Activated CD4-positive, alpha-beta memory T cell treated with anti-CD3 and anti-CD28 coated beads, Interleukin-2, amount 10 ng/mL, durations not matched to agents 7 days and 5 days (primary cell): ENCODE measurements at regions not wholly inside any gene's neighbourhood (a gene's known extent, or its start where the extent isn't known, plus 50 kb on each side); places are given as distances from the start of the nearest gene placed in this dataset.

Experiments
- CTCF ChIA-PET: fragments of 350-600 bp; sonication (Branson Sonifier 250); formaldehyde crosslinking; loops from one replicate; lab custom pipeline; 2021; ENCODE audit warnings: antibody characterized with exemption, inconsistent platforms; lab: Charles Lee
- POLR2A ChIA-PET: fragments of 350-600 bp; sonication (Branson Sonifier 250); formaldehyde crosslinking; loops from one replicate; lab custom pipeline; 2021; ENCODE audit warnings: antibody characterized with exemption; lab: Charles Lee
- DNase-seq: peaks from one replicate; pipeline ENCODE4 v3.0.0-alpha.2; 2020
- H3K27ac Mint-ChIP-seq: one replicate; pipeline ENCODE4 v1.8.0; 2021; ENCODE audit warnings: mild to moderate bottlenecking, mixed read lengths
- H3K27me3 Mint-ChIP-seq: one replicate; pipeline ENCODE4 v1.8.0; 2021; ENCODE audit warnings: mixed read lengths
- H3K36me3 Mint-ChIP-seq: one replicate; pipeline ENCODE4 v1.8.0; 2021; ENCODE audit warnings: low read depth, mixed read lengths
- H3K4me1 Mint-ChIP-seq: one replicate; pipeline ENCODE4 v1.8.0; 2021; ENCODE audit warnings: mixed read lengths
- H3K4me3 Mint-ChIP-seq: one replicate; pipeline ENCODE4 v1.8.0; 2021; ENCODE audit warnings: mild to moderate bottlenecking, mixed read lengths
- H3K9me3 Mint-ChIP-seq: one replicate; pipeline ENCODE4 v1.8.0; 2021; ENCODE audit warnings: mixed read lengths

- POLR2A ChIA-PET, result no interaction called here
- DNase-seq, result no peak
- H3K27ac Mint-ChIP-seq, result no peak overlapping the region
These were observed 345.6 kb upstream of the THBS1 start for GRCh38 chr15:39235084-39235795.

GRCh38 chr15:39236375-39236774 is 344.5 kb upstream of the THBS1 start:
- DNase-seq, result no peak
- POLR2A ChIA-PET, result no interaction called here
- H3K27me3 Mint-ChIP-seq, result peaks cover 11% of the 10 kb centered on the region
- no peak overlapping the region for H3K4me3 Mint-ChIP-seq
- no peak overlapping the region for H3K27ac Mint-ChIP-seq
- CTCF ChIA-PET, result no interaction called here
- H3K36me3 Mint-ChIP-seq, result no peaks in the 10 kb centered on the region
- H3K9me3 Mint-ChIP-seq, result no peaks in the 10 kb centered on the region
- H3K4me1 Mint-ChIP-seq, result no peaks in the 10 kb centered on the region

More at GRCh38 chr15:39235084-39235795, 345.6 kb upstream of the THBS1 start:
- Mint-ChIP-seq H3K4me3 (no peak overlapping the region), H3K4me1 (no peaks in the 10 kb centered on the region), H3K27me3 (peaks cover 11% of the 10 kb centered on the region), H3K36me3 (no peaks in the 10 kb centered on the region), H3K9me3 (no peaks in the 10 kb centered on the region)
- CTCF ChIA-PET, result no interaction called here

- ChIA-PET POLR2A (no interaction called here), CTCF (no interaction called here)
- DNase-seq, result no peak
- peaks cover 11% of the 10 kb centered on the region for H3K27me3 Mint-ChIP-seq
- H3K27ac Mint-ChIP-seq, result no peak overlapping the region
- H3K36me3 Mint-ChIP-seq, result no peaks in the 10 kb centered on the region
- no peaks in the 10 kb centered on the region for H3K4me1 Mint-ChIP-seq
- no peaks in the 10 kb centered on the region for H3K9me3 Mint-ChIP-seq
- H3K4me3 Mint-ChIP-seq, result no peak overlapping the region
These were observed 342.4 kb upstream of the THBS1 start for GRCh38 chr15:39238443-39238842.

- POLR2A ChIA-PET, result no interaction called here
- H3K27ac Mint-ChIP-seq, result no peak overlapping the region
- CTCF ChIA-PET, result no interaction called here
These were observed 341.3 kb upstream of the THBS1 start for GRCh38 chr15:39239562-39239961.

GRCh38 chr15:39242345-39242744 is 338.5 kb upstream of the THBS1 start:
- no peaks in the 10 kb centered on the region for H3K4me1 Mint-ChIP-seq
- no peaks in the 10 kb centered on the region for H3K36me3 Mint-ChIP-seq
- DNase-seq, result no peak
- H3K27ac Mint-ChIP-seq, result no peak overlapping the region
- POLR2A ChIA-PET, result no interaction called here
- H3K27me3 Mint-ChIP-seq, result peaks cover 14% of the 10 kb centered on the region
- H3K4me3 Mint-ChIP-seq, result no peak overlapping the region
- CTCF ChIA-PET, result no interaction called here
- no peaks in the 10 kb centered on the region for H3K9me3 Mint-ChIP-seq

More at GRCh38 chr15:39239562-39239961, 341.3 kb upstream of the THBS1 start:
- H3K9me3 Mint-ChIP-seq, result no peaks in the 10 kb centered on the region
- H3K4me3 Mint-ChIP-seq, result no peak overlapping the region
- H3K36me3 Mint-ChIP-seq, result no peaks in the 10 kb centered on the region
- H3K27me3 Mint-ChIP-seq, result peaks cover 10% of the 10 kb centered on the region
- H3K4me1 Mint-ChIP-seq, result no peaks in the 10 kb centered on the region
- DNase-seq, result no peak

- no peak overlapping the region for H3K27ac Mint-ChIP-seq
- DNase-seq, result no peak
- CTCF ChIA-PET, result no interaction called here
- POLR2A ChIA-PET, result no interaction called here
- H3K9me3 Mint-ChIP-seq, result no peaks in the 10 kb centered on the region
- no peak overlapping the region for H3K4me3 Mint-ChIP-seq
- H3K36me3 Mint-ChIP-seq, result no peaks in the 10 kb centered on the region
- no peaks in the 10 kb centered on the region for H3K4me1 Mint-ChIP-seq
- peaks cover 14% of the 10 kb centered on the region for H3K27me3 Mint-ChIP-seq
These were observed 337.5 kb upstream of the THBS1 start for GRCh38 chr15:39243396-39243795.

- Mint-ChIP-seq H3K4me3 (no peak overlapping the region), H3K27ac (no peak overlapping the region), H3K36me3 (no peaks in the 10 kb centered on the region), H3K4me1 (no peaks in the 10 kb centered on the region), H3K27me3 (peaks cover 12% of the 10 kb centered on the region), H3K9me3 (no peaks in the 10 kb centered on the region)
- CTCF ChIA-PET, result no interaction called here
- POLR2A ChIA-PET, result no interaction called here
- DNase-seq, result no peak
These were observed 336.1 kb upstream of the THBS1 start for GRCh38 chr15:39244776-39245175.

- Mint-ChIP-seq H3K4me3 (no peak overlapping the region), H3K4me1 (peaks cover 3% of the 10 kb centered on the region), H3K27me3 (peaks cover 9% of the 10 kb centered on the region), H3K36me3 (no peaks in the 10 kb centered on the region), H3K9me3 (no peaks in the 10 kb centered on the region), H3K27ac (no peak overlapping the region)
- POLR2A ChIA-PET, result no interaction called here
- no peak for DNase-seq
- CTCF ChIA-PET, result no interaction called here
These were observed 334.4 kb upstream of the THBS1 start for GRCh38 chr15:39246523-39246922.

GRCh38 chr15:39247574-39247973 is 333.3 kb upstream of the THBS1 start:
- peaks cover 9% of the 10 kb centered on the region for H3K27me3 Mint-ChIP-seq

GRCh38 chr15:39248204-39248603 is 332.7 kb upstream of the THBS1 start:
- H3K27ac Mint-ChIP-seq, result no peak overlapping the region
- DNase-seq, result no peak
- H3K36me3 Mint-ChIP-seq, result no peaks in the 10 kb centered on the region
- CTCF ChIA-PET, result no interaction called here
- peaks cover 3% of the 10 kb centered on the region for H3K4me1 Mint-ChIP-seq
- H3K27me3 Mint-ChIP-seq, result peaks cover 9% of the 10 kb centered on the region
- POLR2A ChIA-PET, result no interaction called here
- H3K4me3 Mint-ChIP-seq, result no peak overlapping the region
- H3K9me3 Mint-ChIP-seq, result no peaks in the 10 kb centered on the region

More at GRCh38 chr15:39247574-39247973, 333.3 kb upstream of the THBS1 start:
- CTCF ChIA-PET, result no interaction called here
- no peak for DNase-seq
- peaks cover 3% of the 10 kb centered on the region for H3K4me1 Mint-ChIP-seq
- H3K9me3 Mint-ChIP-seq, result no peaks in the 10 kb centered on the region
- no peaks in the 10 kb centered on the region for H3K36me3 Mint-ChIP-seq
- no peak overlapping the region for H3K4me3 Mint-ChIP-seq
- POLR2A ChIA-PET, result no interaction called here
- no peak overlapping the region for H3K27ac Mint-ChIP-seq

GRCh38 chr15:39250001-39250400 is 330.9 kb upstream of the THBS1 start:
- H3K36me3 Mint-ChIP-seq, result no peaks in the 10 kb centered on the region
- ChIA-PET CTCF (no interaction called here), POLR2A (no interaction called here)
- H3K4me1 Mint-ChIP-seq, result peaks cover 3% of the 10 kb centered on the region
- no peak overlapping the region for H3K4me3 Mint-ChIP-seq
- no peak overlapping the region for H3K27ac Mint-ChIP-seq
- H3K27me3 Mint-ChIP-seq, result peaks cover 8% of the 10 kb centered on the region
- no peak for DNase-seq
- H3K9me3 Mint-ChIP-seq, result no peaks in the 10 kb centered on the region

GRCh38 chr15:39250460-39251186 is 330.3 kb upstream of the THBS1 start:
- DNase-seq, result no peak
- POLR2A ChIA-PET, result no interaction called here
- peaks cover 8% of the 10 kb centered on the region for H3K27me3 Mint-ChIP-seq
- H3K4me3 Mint-ChIP-seq, result no peak overlapping the region
- no peak overlapping the region for H3K27ac Mint-ChIP-seq
- peaks cover 3% of the 10 kb centered on the region for H3K4me1 Mint-ChIP-seq
- CTCF ChIA-PET, result no interaction called here
- H3K9me3 Mint-ChIP-seq, result no peaks in the 10 kb centered on the region
- H3K36me3 Mint-ChIP-seq, result no peaks in the 10 kb centered on the region

GRCh38 chr15:39251413-39252133 is 329.3 kb upstream of the THBS1 start:
- no peak for DNase-seq

More at GRCh38 chr15:39251413-39252133, 329.3 kb upstream of the THBS1 start:
- ChIA-PET POLR2A (no interaction called here), CTCF (no interaction called here)
- Mint-ChIP-seq H3K36me3 (no peaks in the 10 kb centered on the region), H3K4me3 (no peak overlapping the region), H3K27me3 (peaks cover 5% of the 10 kb centered on the region), H3K9me3 (no peaks in the 10 kb centered on the region), H3K4me1 (peaks cover 3% of the 10 kb centered on the region), H3K27ac (no peak overlapping the region)
